DOHH2 (cell line): ENCODE measurements at regions not wholly inside any gene's neighbourhood (a gene's known extent, or its start where the extent isn't known, plus 50 kb on each side); places are given as distances from the start of the nearest gene placed in this dataset.

Source experiments
- H3F3A ChIP-seq: fragments of 200-600 bp; sonication (generic), shearing (Covaris generic); 2 replicates; pipeline ENCODE4 v1.6.0; 2016; ENCODE audit warnings: antibody characterized with exemption, mild to moderate bottlenecking; ENCODE audit not compliant: control insufficient read depth, insufficient read depth
- H3K27ac ChIP-seq: fragments of 200-600 bp; sonication (generic); 2 replicates; pipeline ENCODE4 v1.5.1; 2014; ENCODE audit warnings: low read depth, mild to moderate bottlenecking, low read length, moderate library complexity
- H3K27me3 ChIP-seq: fragments of 200-600 bp; sonication (generic); 2 replicates; pipeline ENCODE4 v1.6.1; 2014; ENCODE audit warnings: mild to moderate bottlenecking, low read length, mixed read lengths; ENCODE audit not compliant: control insufficient read depth
- H3K36me3 ChIP-seq: fragments of 200-600 bp; sonication (generic); 2 replicates; pipeline ENCODE4 v1.6.1; 2014; ENCODE audit warnings: mild to moderate bottlenecking, low read length, moderate library complexity, mixed read lengths; ENCODE audit not compliant: control insufficient read depth
- H3K4me1 ChIP-seq: fragments of 200-600 bp; sonication (generic); 2 replicates; pipeline ENCODE4 v1.6.1; 2014; ENCODE audit warnings: mild to moderate bottlenecking, low read length, mixed read lengths; ENCODE audit not compliant: control insufficient read depth
- H3K4me2 ChIP-seq: fragments of 200-600 bp; sonication (generic); 2 replicates; pipeline ENCODE4 v1.6.0; 2014; ENCODE audit warnings: mild to moderate bottlenecking, low read length, moderate library complexity
- H3K4me3 ChIP-seq: fragments of 200-600 bp; sonication (generic); 2 replicates; pipeline ENCODE4 v1.5.1; 2014; ENCODE audit warnings: mild to moderate bottlenecking, low read length, mixed read lengths
- H3K79me2 ChIP-seq: fragments of 200-600 bp; sonication (generic); 2 replicates; pipeline ENCODE4 v1.6.1; 2014; ENCODE audit warnings: mild to moderate bottlenecking, low read length, mixed read lengths; ENCODE audit not compliant: control insufficient read depth
- H3K9me2 ChIP-seq: fragments of 200-600 bp; sonication (generic); replicated peaks from 2 replicates; pipeline ENCODE4 v1.6.1; 2014; ENCODE audit warnings: mild to moderate bottlenecking, low read length, mixed read lengths; ENCODE audit not compliant: control insufficient read depth
- H3K9me3 ChIP-seq: fragments of 200-600 bp; sonication (generic); 2 replicates; pipeline ENCODE4 v1.6.1; 2014; ENCODE audit warnings: antibody characterized with exemption, low read length, mixed read lengths; ENCODE audit not compliant: control insufficient read depth, insufficient read depth
- H4K20me1 ChIP-seq: fragments of 200-600 bp; sonication (generic); 2 replicates; pipeline ENCODE4 v1.6.0; 2014; ENCODE audit warnings: low read depth, mild to moderate bottlenecking, antibody characterized with exemption, low read length, moderate library complexity; ENCODE audit not compliant: control insufficient read depth, insufficient read depth
- EZH2phosphoT487 ChIP-seq: fragments of 200-600 bp; sonication (generic); IDR thresholded peaks from 2 replicates; pipeline ENCODE4 v1.6.1; 2017; ENCODE audit warnings: borderline replicate concordance, mild to moderate bottlenecking, antibody characterized with exemption, low read length, moderate library complexity, mixed read lengths
- TF ChIP-seq, protein P1 (sequence below): fragments of 200-600 bp; sonication (generic); IDR thresholded peaks from one replicate; pipeline ENCODE4 v1.5.1; 2014; ENCODE audit warnings: antibody characterized with exemption, mild to moderate bottlenecking, low read depth, low read length; ENCODE audit not compliant: poor library complexity, severe bottlenecking

DNA sequence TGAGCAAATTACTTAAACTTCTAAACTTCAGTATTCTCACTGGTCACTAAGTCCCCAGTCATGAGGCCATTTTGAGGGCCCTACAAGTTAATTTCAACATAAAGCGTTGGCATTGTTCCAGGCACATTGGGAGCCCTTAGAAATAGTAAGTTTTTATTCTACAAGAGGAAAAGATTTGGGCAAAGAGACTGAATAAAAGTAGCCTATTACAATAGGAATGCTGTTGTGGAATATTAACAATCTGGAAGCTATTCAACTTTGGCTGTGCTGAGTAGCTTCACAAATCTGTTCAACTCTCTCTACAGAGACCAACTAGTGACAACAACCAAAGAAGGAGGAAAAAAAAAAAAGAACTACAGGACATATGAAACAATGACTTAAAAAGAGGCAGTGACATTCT is 1287.5 kb upstream of the NXPH2 start:
- Histone ChIP-seq H3K79me2 (no peaks in the 10 kb centered on the region), H3K4me2 (no peak overlapping the region), H3K9me3 (no peaks in the 10 kb centered on the region), H3K4me3 (no peak overlapping the region), H3K27me3 (no peaks in the 10 kb centered on the region), H4K20me1 (no peaks in the 10 kb centered on the region), H3K9me2 (no peaks in the 10 kb centered on the region), H3F3A (no peaks in the 10 kb centered on the region), H3K36me3 (no peaks in the 10 kb centered on the region), H3K4me1 (no peaks in the 10 kb centered on the region), H3K27ac (no peak overlapping the region)
- no peak for TF ChIP-seq EZH2phosphoT487
- TF ChIP-seq, protein P1, sequence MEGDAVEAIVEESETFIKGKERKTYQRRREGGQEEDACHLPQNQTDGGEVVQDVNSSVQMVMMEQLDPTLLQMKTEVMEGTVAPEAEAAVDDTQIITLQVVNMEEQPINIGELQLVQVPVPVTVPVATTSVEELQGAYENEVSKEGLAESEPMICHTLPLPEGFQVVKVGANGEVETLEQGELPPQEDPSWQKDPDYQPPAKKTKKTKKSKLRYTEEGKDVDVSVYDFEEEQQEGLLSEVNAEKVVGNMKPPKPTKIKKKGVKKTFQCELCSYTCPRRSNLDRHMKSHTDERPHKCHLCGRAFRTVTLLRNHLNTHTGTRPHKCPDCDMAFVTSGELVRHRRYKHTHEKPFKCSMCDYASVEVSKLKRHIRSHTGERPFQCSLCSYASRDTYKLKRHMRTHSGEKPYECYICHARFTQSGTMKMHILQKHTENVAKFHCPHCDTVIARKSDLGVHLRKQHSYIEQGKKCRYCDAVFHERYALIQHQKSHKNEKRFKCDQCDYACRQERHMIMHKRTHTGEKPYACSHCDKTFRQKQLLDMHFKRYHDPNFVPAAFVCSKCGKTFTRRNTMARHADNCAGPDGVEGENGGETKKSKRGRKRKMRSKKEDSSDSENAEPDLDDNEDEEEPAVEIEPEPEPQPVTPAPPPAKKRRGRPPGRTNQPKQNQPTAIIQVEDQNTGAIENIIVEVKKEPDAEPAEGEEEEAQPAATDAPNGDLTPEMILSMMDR, result no peak

DNA sequence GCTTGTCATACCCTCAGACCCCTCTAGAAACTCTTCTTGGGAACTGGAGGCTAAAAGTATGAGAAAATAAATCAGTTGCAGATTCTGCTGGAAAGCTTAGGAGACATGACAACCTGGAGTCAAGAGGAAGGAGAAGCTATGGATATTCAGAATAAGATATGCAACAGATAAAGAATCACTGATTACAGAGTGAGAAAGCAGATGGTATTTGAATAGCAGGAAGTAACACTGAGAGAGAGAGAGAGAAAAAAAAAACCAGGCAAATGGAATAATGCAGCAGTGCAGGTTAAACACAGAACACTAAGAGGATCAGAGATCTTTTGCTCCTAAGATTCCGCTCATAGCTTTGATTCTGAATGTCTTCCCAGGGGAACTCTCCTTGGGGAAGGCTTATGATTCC is 1284.1 kb upstream of the NXPH2 start:
- Histone ChIP-seq H3K27ac (no peak overlapping the region), H3K9me2 (no peaks in the 10 kb centered on the region), H3K4me3 (no peak overlapping the region), H3F3A (no peaks in the 10 kb centered on the region), H3K79me2 (no peaks in the 10 kb centered on the region), H3K4me2 (no peak overlapping the region), H4K20me1 (no peaks in the 10 kb centered on the region), H3K36me3 (no peaks in the 10 kb centered on the region), H3K9me3 (no peaks in the 10 kb centered on the region), H3K4me1 (no peaks in the 10 kb centered on the region), H3K27me3 (no peaks in the 10 kb centered on the region)
- no peak for TF ChIP-seq EZH2phosphoT487
- TF ChIP-seq, protein P1, result no peak

DNA sequence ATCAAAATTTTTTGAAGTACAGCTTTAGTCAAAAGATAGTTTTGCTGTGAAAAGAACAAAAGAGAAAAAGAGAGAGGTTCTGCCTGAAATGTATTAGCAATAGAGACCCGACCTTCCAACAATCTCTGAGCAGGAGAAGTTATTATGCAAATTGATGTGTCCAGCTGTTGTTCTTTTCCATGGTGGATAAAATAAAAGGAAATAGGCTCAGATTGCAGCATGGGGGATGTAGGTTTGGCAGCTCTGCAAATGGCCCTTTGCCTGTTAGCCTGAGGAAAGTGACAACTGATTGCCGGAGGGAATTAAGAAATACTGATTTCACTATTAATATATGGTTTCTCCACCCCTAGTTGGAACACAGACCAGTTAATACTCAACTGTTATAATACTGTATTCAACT is 1283.2 kb upstream of the NXPH2 start:
- H3K9me2 ChIP-seq, result no peaks in the 10 kb centered on the region
- H3K27me3 ChIP-seq, result no peaks in the 10 kb centered on the region
- H3K4me1 ChIP-seq, result no peaks in the 10 kb centered on the region
- H3K4me3 ChIP-seq, result no peak overlapping the region
- H3K36me3 ChIP-seq, result no peaks in the 10 kb centered on the region
- no peaks in the 10 kb centered on the region for H4K20me1 ChIP-seq
- no peaks in the 10 kb centered on the region for H3F3A ChIP-seq
- TF ChIP-seq EZH2phosphoT487, result no peak
- TF ChIP-seq, protein P1, result no peak
- no peaks in the 10 kb centered on the region for H3K9me3 ChIP-seq
- no peak overlapping the region for H3K4me2 ChIP-seq
- no peak overlapping the region for H3K27ac ChIP-seq
- no peaks in the 10 kb centered on the region for H3K79me2 ChIP-seq

DNA sequence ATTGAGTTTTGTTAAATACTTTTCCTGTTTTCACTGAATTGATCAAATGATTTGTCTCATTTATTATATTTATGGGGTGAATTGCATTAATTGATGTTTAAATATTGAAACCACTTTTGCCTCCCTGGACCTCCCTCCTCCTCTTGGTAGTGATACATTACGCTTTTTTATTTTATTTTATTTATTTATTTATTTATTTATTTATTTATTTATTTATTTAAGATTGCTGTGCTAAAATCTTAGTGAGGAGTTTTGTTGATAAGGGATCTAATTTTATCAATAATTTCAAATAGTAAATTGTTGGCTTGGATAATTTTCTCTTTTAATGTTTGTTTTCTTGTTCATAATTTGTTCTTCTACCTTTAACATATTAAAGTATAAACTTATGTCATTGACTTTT is 1281.0 kb upstream of the NXPH2 start:
- no peaks in the 10 kb centered on the region for H4K20me1 ChIP-seq
- H3K79me2 ChIP-seq, result no peaks in the 10 kb centered on the region
- H3K4me3 ChIP-seq, result no peak overlapping the region
- no peak for TF ChIP-seq EZH2phosphoT487
- TF ChIP-seq, protein P1, result no peak
- H3K9me3 ChIP-seq, result no peaks in the 10 kb centered on the region
- no peaks in the 10 kb centered on the region for H3K27me3 ChIP-seq
- H3K4me2 ChIP-seq, result no peak overlapping the region
- no peak overlapping the region for H3K27ac ChIP-seq
- no peaks in the 10 kb centered on the region for H3K36me3 ChIP-seq
- H3K9me2 ChIP-seq, result no peaks in the 10 kb centered on the region
- H3F3A ChIP-seq, result no peaks in the 10 kb centered on the region
- no peaks in the 10 kb centered on the region for H3K4me1 ChIP-seq
